ENCODE measurements at regions not wholly inside any gene's neighbourhood (a gene's known extent, or its start where the extent isn't known, plus 50 kb on each side); places are given as distances from the start of the nearest gene placed in this dataset.

DNA sequence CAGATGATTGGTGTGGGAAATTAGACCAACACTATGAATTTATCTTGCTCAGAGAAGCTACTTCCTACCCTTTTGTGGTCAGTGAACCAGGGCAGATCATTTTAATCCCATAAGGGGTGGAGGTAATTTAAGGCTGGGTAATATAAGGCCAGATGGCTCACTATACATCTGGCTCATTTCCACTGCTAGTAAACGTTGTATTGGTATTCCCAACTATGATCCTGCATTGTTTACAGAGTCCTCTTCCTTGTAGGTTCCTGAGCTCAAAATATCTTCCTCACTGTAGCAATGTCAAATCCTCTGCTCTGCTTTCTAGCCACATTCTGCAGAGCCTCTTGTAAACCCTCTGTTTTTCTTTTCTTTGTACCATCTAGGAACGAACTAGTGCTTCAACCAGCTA is 93.0 kb upstream of the MGAT4C start:
- Histone ChIP-seq H3K9ac (ENCODE audit: control insufficient read depth, extremely low read depth, insufficient read depth, low read length) (no peak overlapping the region), H3K4me2 (ENCODE audit: control insufficient read depth, extremely low read depth, insufficient read depth, low read depth, low read length) (no peak overlapping the region), H4K20me1 (ENCODE audit: control insufficient read depth, extremely low read depth, insufficient read depth, low read length) (no peaks in the 10 kb centered on the region), H3K27me3 (ENCODE audit: control insufficient read depth, extremely low read depth, insufficient read depth, low read length) (no peaks in the 10 kb centered on the region), H2AFZ (ENCODE audit: control insufficient read depth, low read length) (no peak overlapping the region), H3K4me1 (ENCODE audit: control insufficient read depth, extremely low read depth, insufficient read depth, low read length) (no peaks in the 10 kb centered on the region), H3K36me3 (ENCODE audit: control insufficient read depth in 2 of 2, extremely low read depth in 1 of 2, insufficient read depth in 2 of 2, low read length in 2 of 2) (no peaks in the 10 kb centered on the region), H3K27ac (ENCODE audit: control insufficient read depth, insufficient read depth, low read length) (no peak overlapping the region), H3K9me1 (ENCODE audit: control insufficient read depth, extremely low read depth, insufficient read depth, low read length) (no peaks in the 10 kb centered on the region), H3K9me3 (ENCODE audit: control insufficient read depth, low read depth, low read length) (no peaks in the 10 kb centered on the region), H3K79me2 (ENCODE audit: control insufficient read depth, insufficient read depth, low read length) (no peaks in the 10 kb centered on the region), H3K4me3 (ENCODE audit: control insufficient read depth in 2 of 3, extremely low read depth in 1 of 3, insufficient read depth in 2 of 3, low read depth in 1 of 3, low read length in 3 of 3) (no peak overlapping the region)
- TF ChIP-seq CTCF (optimal IDR thresholded peaks at IDR 0.05 in 1 of 3, IDR thresholded peaks at IDR 0.05 in 1 of 3, conservative IDR thresholded peaks at IDR 0.05 in 1 of 3; ENCODE audit: extremely low read depth in 1 of 3, insufficient read depth in 2 of 3, low read length in 3 of 3): no peak
- dilution Hi-C loops (cut with MboI; ENCODE audit: extremely low pct_ligation_motif_present, low sequenced_read_pairs): no loop called here
- FAIRE-seq (no peak), DNase-seq (ENCODE audit: low read depth, low spot score) (no peak)

DNA sequence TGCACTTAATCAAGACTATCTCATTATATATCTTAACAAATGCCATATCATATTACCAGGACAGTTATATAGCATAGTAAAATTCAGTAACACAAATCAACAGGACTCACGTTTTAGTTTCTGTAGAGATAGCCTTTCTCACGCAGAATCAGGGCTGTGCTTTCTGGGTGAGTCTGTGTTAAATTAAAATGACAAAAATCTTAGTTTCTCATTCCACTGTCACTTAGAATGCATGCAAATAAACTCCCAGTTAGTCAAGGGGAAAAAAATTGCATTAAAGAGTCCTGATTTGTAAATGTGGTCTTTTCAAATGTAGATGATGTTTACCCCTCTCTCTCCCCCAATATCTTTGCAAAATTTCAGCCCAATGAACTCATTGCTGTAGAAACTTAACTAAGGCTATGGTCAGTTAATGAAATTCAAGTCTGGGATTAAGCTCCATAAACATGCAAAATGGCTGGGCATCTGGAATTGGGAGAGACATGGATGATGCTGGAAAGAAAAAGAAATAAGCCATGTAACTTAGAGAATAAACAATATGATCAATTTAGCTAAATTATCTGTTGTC is 77.8 kb upstream of the MGAT4C start:
- H3K9me3 ChIP-seq (ENCODE audit: control insufficient read depth, low read depth, low read length): no peaks in the 10 kb centered on the region
- H2AFZ ChIP-seq (ENCODE audit: control insufficient read depth, low read length): no peak overlapping the region
- TF ChIP-seq EZH2 (IDR thresholded peaks at IDR 0.05; ENCODE audit: low read length): no peak
- TF ChIP-seq CTCF (optimal IDR thresholded peaks at IDR 0.05 in 1 of 3, IDR thresholded peaks at IDR 0.05 in 1 of 3, conservative IDR thresholded peaks at IDR 0.05 in 1 of 3; ENCODE audit: extremely low read depth in 1 of 3, insufficient read depth in 2 of 3, low read length in 3 of 3): no peak
- H4K20me1 ChIP-seq (ENCODE audit: control insufficient read depth, extremely low read depth, insufficient read depth, low read length): no peaks in the 10 kb centered on the region
- no peak overlapping the region for H3K4me3 ChIP-seq (ENCODE audit: control insufficient read depth in 2 of 3, extremely low read depth in 1 of 3, insufficient read depth in 2 of 3, low read depth in 1 of 3, low read length in 3 of 3)
- DNase-seq (ENCODE audit: low read depth, low spot score) (no peak), FAIRE-seq (no peak)
- no peaks in the 10 kb centered on the region for H3K9me1 ChIP-seq (ENCODE audit: control insufficient read depth, extremely low read depth, insufficient read depth, low read length)
- no peaks in the 10 kb centered on the region for H3K36me3 ChIP-seq (ENCODE audit: control insufficient read depth in 2 of 2, extremely low read depth in 1 of 2, insufficient read depth in 2 of 2, low read length in 2 of 2)
- no peaks in the 10 kb centered on the region for H3K27me3 ChIP-seq (ENCODE audit: control insufficient read depth, extremely low read depth, insufficient read depth, low read length)
- H3K79me2 ChIP-seq (ENCODE audit: control insufficient read depth, insufficient read depth, low read length): no peaks in the 10 kb centered on the region
- H3K4me2 ChIP-seq (ENCODE audit: control insufficient read depth, extremely low read depth, insufficient read depth, low read depth, low read length): no peak overlapping the region
- H3K9ac ChIP-seq (ENCODE audit: control insufficient read depth, extremely low read depth, insufficient read depth, low read length): no peak overlapping the region
- dilution Hi-C loops (cut with MboI; ENCODE audit: extremely low pct_ligation_motif_present, low sequenced_read_pairs): no loop called here
- no peaks in the 10 kb centered on the region for H3K4me1 ChIP-seq (ENCODE audit: control insufficient read depth, extremely low read depth, insufficient read depth, low read length)
- H3K27ac ChIP-seq (ENCODE audit: control insufficient read depth, insufficient read depth, low read length): no peak overlapping the region

Measured in keratinocyte (primary cell).